NB4 (cell line): ENCODE measurements at regions not wholly inside any gene's neighbourhood (a gene's known extent, or its start where the extent isn't known, plus 50 kb on each side); places are given as distances from the start of the nearest gene placed in this dataset.
A peak's percentile ranks its signal among the peaks of the same experiment; 100 is the strongest.

Experiments used
- DNase-seq: peaks from one replicate; pipeline ENCODE4 v3.0.0; 2010; ENCODE audit warnings: low read depth
- H3K4me3 ChIP-seq: one replicate; pipeline ENCODE4 v1.5.1; 2011; ENCODE audit warnings: mild to moderate bottlenecking, low read depth, low read length, moderate library complexity
- MYC ChIP-seq: IDR thresholded peaks from 2 replicates; pipeline ENCODE4 v1.6.1; 2011; ENCODE audit warnings: low read depth, low read length
- POLR2A ChIP-seq: IDR thresholded peaks from 2 replicates; pipeline ENCODE4 v1.6.1; 2011; ENCODE audit warnings: mild to moderate bottlenecking; ENCODE audit not compliant: insufficient read length; ENCODE audit errors: extremely low read depth
- TF ChIP-seq, protein P1 (sequence below): IDR thresholded peaks from one replicate; pipeline ENCODE4 v1.5.1; 2012; ENCODE audit warnings: low read depth, low read length
- TF ChIP-seq, protein P2 (sequence below): IDR thresholded peaks from 2 replicates; pipeline ENCODE4 v1.6.1; 2011; ENCODE audit warnings: low read depth, low read length

DNA sequence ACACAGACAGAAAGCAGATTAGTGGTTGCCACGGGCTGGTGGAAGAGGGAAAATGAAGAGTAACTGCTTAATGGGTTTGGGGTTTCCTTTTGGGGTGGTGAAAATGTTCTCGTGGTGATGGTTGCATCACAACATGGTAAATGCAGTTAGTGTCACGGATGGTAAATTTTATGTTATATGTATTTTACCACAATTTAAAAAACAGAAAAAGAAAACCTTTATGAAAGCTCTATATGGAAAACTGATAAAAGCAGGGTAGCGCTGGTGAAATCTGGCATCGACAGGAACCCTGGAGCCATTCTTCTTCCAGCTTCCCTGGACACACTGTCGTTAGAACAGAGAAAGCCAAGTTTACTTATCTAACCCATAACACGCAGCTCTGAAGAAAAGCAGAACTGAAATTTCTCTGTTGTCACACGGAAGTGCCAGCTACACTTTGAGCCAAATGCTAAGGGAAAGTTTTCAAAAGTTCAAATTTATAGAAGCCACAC is 287.7 kb upstream of the NR2F2 start:
- DNase-seq, result peak; percentile 90
- H3K4me3 ChIP-seq, result peak overlapping the region; percentile 50
- TF ChIP-seq POLR2A (no peak), MYC (peak; percentile 54)
- TF ChIP-seq, protein P1, sequence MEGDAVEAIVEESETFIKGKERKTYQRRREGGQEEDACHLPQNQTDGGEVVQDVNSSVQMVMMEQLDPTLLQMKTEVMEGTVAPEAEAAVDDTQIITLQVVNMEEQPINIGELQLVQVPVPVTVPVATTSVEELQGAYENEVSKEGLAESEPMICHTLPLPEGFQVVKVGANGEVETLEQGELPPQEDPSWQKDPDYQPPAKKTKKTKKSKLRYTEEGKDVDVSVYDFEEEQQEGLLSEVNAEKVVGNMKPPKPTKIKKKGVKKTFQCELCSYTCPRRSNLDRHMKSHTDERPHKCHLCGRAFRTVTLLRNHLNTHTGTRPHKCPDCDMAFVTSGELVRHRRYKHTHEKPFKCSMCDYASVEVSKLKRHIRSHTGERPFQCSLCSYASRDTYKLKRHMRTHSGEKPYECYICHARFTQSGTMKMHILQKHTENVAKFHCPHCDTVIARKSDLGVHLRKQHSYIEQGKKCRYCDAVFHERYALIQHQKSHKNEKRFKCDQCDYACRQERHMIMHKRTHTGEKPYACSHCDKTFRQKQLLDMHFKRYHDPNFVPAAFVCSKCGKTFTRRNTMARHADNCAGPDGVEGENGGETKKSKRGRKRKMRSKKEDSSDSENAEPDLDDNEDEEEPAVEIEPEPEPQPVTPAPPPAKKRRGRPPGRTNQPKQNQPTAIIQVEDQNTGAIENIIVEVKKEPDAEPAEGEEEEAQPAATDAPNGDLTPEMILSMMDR, result no peak
- TF ChIP-seq, protein P2, sequence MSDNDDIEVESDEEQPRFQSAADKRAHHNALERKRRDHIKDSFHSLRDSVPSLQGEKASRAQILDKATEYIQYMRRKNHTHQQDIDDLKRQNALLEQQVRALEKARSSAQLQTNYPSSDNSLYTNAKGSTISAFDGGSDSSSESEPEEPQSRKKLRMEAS, result peak; percentile 39

DNA sequence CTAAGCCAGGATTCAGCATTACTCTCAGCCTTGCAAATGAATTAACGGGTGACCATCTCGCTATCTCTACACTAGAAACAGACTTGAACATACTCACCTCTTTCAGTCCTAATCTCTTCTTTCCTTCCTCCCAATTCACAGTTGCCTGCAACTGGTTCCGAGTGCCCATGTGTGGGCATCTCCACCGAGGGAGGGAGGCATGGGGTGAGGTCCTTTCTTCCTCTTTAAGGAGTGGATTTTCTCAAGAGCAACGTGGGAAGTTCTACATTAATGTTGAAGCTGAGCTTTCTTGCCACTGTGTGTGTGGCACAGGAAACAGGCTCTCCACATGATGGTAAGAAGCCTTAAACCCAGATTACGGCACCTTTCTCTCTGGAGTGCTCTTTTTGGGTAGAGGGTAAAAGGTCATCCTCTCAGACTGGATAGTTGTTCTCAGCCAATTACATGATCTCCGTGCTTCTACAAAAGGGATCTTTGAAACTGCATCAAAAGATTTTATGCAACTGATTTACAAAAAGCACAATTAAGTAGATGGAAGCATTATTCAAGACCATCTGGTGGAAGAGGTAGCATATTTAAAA is 286.8 kb upstream of the NR2F2 start:
- TF ChIP-seq MYC, result no peak
- TF ChIP-seq, protein P1, result no peak
- TF ChIP-seq POLR2A, result no peak
- TF ChIP-seq, protein P2, result no peak
- no peak overlapping the region for H3K4me3 ChIP-seq
- DNase-seq, result peak; percentile 53

DNA sequence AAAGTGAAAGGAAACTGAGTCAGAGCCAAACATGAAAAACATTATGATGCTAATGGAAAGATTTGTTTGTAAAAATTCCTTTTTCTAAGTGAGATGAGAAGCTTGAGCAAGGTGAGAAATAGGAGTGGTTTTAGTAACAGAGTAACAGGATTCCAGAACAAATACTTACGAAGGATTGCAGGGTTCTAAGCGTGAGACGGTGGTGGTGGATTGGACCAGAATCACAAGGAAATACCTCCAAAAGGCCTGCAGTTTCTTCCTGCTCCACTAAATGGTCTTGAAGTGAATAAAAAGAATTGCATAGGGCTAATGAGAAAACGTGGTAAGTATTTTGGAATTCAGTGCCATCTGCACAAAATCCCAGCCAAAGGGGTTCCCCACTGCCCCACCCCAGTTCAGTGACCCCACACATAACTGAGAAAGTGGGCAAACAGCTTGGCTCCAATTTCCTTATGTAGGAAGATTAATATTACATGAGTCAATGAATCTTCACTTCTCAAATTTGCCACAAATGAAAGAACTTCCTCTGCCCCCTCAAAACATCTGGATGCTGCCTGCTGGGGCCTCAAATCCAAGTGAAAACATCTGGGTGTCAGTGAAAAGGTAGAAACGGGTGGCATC is 283.8 kb upstream of the NR2F2 start:
- H3K4me3 ChIP-seq, result no peak overlapping the region
- DNase-seq, result peak; percentile 62
- TF ChIP-seq MYC (no peak), POLR2A (no peak)
- TF ChIP-seq, protein P1, result no peak
- TF ChIP-seq, protein P2, result no peak

DNA sequence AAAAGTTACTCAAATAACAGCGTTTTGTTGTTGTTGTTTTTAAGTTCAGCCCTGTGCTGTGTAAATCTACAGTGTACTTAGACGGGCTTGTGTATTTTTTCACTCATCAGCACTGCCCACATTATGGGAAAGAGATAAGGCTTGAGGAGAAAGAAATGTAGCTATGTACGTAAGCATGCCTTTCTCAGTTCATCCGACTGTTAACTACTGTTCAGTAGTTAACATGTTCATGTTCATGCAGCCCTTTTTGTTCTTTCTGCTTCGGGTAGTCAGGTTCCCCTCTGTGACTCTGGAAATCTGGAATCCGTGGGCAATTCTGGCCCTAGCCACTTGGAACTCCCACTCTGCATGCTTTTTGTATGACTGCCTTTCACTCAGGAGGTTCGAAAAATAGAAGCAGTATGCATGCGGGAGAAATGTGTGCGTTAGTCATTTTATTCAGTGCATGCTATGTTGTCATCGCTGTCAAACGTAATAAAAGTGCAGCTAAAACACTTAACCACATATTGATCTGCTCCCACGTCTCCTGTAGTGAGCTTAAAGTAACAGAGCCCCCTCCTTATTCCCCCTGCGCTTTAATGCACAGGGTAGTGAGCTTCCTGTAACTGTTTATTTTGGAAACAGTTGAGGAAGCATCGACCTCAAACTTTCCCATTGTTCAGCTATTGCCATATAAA is 283.1 kb upstream of the NR2F2 start:
- no peak overlapping the region for H3K4me3 ChIP-seq
- TF ChIP-seq, protein P2, result no peak; the same call in 1 of the 2 replicates
- TF ChIP-seq, protein P1, result no peak
- TF ChIP-seq POLR2A, result no peak
- peak; percentile 26; the same call in 1 of the 2 replicates for TF ChIP-seq MYC

DNA sequence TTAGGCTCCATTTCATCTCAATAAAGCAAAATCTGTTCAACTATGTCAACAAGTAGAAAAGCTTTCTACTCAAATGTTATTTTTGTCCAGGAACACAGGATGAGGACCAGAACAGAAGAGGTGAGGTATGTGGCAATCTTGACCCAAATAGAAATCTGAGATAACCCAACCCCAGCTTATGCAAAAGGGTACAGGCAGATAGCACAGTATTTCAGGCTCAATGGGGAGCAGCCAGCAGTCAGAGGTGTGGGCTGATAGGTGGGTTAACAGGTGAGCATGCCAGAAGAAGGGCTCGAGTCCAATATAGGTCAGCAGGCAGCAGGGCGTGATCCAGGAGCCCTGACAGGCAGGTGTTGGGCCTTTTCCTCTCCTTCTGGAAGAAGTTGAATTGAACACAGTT is 281.2 kb upstream of the NR2F2 start:
- no peak for TF ChIP-seq POLR2A
- TF ChIP-seq MYC, result no peak
- TF ChIP-seq, protein P1, result no peak
- TF ChIP-seq, protein P2, result no peak
- H3K4me3 ChIP-seq, result no peak overlapping the region
- DNase-seq, result no peak

More for the DNA sequence above, 283.1 kb upstream of the NR2F2 start:
- peak; percentile 67 for DNase-seq
